EL (cell line): ENCODE measurements at regions not wholly inside any gene's neighbourhood (a gene's known extent, or its start where the extent isn't known, plus 50 kb on each side); places are given as distances from the start of the nearest gene placed in this dataset.
"Not testable (repeated sequence)": the region's sequence is repeated elsewhere in the genome, so short reads cannot be mapped to it uniquely, and the experiment has no call there.

ENCODE experiments used
- DNase-seq: peaks from one replicate; pipeline ENCODE4 v3.0.0-alpha.2; 2016

DNA sequence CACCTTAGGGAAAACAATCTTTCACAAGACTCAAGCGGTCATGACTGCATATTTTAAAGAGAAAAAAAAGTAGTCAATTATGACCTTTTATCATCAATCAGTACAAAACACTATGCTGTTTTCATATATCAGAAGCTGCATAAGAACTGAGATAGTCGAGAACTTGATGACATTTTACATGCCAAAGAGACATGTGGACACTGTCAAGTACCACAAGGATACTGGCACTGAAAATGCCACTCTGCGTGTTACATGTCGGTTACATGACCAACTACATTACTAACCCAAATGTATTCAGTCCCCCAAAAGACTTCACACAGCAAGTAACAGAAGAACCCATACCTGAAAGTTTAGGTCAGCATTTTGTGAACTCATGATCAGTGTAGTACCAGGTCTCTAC, 975.0 kb upstream of the ADGRL4 start:
- no peak for DNase-seq

DNA sequence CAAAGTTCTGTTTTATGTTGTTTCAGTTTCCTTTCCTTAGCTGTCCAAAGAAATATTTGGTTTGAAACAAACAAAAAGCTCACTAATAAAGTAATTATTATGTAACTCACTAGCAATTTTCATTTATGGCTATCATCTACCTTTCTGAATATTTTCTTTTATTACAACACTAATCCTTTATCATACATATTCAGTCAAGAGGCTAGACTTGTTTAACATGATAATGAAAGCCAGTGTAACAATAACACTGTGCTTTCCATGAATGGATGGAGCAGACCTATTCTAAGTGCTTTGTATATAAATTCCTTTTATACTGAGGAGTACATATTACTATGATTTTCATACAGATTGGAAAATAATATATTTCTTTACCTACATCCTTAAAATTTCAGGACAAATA, 972.8 kb upstream of the ADGRL4 start:
- DNase-seq, result no peak

DNA sequence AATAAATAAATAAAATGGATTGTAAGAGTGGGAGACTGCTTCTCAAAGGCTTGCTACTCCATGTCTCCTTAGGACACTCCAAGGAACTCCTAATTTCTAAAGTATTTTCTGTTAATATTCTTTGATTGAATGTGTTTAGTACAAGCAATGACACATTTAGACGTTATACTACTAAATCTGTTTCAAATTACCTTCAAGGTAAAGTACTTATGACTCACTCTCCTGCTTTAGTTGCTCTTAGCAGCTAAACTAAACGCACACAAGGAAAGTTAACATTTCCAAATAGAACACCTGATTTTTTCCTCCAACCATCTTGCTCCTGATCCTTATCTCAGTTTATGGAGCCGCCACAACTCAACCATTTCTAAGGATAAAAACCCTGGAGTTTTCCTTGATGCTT, 969.8 kb upstream of the ADGRL4 start:
- no peak for DNase-seq

DNA sequence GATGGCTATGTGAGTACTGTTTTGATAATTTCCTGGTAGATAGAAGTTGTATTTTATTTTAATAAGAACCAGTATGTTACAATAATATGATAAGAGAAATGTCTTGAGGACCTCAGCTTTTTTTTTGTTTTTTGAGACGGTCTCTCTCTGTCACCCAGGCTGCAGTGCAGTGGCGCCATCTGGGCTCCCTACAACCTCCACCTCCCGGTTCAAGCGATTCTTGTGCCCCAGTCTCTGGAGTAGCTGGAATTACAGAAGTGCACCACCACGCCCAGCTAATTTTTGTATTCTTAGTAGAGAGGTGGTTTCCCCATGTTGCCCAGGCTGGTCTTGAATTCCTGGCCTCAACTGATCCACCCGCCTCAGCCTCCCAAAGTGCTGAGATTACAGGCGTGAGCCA, 968.1 kb upstream of the ADGRL4 start:
- no peak for DNase-seq

DNA sequence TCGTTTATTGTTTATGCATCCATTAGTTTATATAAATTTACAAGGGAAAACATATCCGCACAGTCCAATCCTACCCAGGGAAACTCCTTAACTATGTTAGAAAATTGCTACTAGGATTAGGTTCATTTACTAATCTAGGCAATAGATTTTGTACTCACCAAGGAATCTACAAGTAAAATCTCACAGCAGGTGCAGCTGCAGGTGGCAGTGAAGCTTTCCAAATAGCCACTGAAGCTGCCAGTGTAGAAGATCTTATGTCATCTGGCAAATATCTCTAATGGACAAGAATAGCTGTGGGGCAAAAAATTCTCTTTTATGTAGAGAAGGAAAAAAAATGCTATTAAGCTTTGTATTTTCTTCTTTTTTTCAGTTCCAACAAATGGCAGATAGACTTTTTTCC, 963.4 kb upstream of the ADGRL4 start:
- DNase-seq, result no peak

DNA sequence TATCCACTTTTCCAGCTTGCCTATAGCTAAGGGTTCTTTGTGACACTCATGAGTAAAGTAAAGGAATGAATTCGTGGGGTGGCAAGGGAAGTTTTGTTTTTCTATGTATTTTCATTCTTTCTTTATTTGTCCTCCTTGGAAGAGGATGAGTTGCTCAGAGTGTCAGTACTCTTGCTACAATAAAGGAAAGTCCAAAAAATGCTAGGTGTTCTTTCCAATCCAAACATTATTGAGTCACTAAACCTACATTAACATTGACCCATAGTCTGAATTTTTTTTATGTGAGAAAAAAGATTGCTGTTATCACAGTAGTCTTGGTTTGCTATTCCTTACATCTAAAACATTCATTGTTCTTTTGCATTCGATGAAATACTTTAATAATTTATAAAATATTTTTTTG, 959.9 kb upstream of the ADGRL4 start:
- DNase-seq, result no peak

DNA sequence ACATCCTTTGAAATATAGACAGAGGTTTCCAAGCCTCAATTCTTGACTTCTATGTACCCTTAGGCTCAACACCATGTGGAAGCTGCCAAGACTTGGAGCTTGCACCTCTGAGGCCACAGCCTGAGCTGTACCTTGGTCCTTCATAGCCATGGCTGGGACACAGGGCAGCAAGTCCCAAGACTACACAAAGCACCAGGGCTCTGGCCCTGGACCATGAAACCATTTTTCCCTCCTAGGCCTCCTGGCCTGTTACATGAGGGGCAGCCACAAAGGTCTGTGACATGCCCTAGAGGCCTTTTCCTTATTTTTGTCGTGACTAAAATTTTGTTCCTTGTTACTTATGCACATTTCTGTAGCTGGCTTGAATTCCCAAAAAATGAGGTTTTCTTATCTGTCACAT, 953.1 kb upstream of the ADGRL4 start:
- DNase-seq, result no peak

DNA sequence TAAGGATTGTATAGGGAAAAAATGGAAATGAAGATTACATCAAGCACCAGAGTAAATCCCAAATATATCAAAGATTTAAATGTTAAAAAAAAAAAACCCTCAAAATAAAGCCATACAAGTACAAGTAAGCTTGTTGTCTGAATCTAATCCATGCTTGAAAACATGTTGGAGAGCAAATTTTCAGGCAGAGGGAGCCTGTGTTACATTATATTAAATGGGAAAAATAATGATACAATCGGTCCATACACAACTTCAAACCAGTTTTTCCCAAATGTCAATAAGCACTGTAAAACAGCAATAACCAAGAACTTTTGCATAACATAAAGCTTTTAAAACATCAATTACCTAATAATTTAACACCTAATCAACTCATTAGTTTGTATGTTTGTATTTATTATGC, 949.4 kb upstream of the ADGRL4 start:
- no peak for DNase-seq

DNA sequence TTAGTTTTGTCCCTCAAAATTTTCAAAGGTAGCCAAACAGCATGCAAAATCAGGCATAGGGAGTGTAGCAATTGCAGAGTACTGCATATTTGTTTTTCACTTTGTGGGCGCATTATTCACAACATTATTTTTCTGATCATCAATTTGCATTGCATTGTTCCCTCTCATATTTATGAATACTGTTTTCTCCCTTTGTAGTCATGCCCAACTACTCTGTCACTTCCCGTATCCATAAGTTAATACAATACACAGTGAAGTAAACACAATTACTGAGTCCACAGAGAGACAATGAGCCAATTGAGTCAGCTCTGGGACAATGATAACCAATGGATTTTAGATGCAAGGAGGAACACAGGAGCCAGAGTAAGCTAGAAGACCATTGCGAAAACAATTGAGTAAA, 944.0 kb upstream of the ADGRL4 start:
- no peak for DNase-seq

DNA sequence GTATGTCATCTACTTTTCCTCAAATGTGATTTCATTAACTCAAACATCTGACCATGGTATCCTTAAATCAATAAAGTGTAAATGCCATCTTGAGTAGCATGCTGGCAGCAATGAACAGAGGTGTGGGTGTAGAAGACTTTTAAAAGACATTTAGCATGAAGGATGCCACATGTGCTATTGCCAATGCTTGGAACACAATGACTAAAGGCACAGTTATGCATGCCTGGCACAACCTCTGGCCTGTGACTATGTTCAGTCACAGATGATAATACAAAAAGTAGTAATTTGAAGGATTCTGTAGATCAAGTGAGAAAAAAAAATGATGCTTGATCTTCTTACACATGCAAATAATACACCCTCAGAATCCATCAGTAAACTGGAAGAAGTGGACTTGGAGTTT, 938.9 kb upstream of the ADGRL4 start:
- DNase-seq, result peak; percentile 31

DNA sequence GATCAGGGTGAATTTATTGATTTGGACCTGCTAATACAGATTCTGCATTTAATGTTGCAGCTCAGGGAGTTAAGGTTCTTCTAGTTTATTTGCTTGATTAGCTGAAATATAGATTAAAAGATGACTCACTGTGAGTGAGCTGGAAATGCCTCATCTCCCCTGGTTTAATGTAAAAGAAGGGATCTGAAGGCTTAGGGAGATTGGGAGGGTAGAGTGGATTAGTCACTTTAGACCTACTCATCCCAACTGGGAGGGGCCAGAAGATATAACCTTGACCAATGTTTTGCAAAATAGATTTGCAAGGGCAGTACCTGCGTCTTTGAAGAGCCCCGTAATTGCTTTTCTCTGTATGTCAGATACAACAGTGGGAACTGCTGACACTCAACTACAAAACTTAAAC, 922.8 kb upstream of the ADGRL4 start:
- peak; percentile 26 for DNase-seq

DNA sequence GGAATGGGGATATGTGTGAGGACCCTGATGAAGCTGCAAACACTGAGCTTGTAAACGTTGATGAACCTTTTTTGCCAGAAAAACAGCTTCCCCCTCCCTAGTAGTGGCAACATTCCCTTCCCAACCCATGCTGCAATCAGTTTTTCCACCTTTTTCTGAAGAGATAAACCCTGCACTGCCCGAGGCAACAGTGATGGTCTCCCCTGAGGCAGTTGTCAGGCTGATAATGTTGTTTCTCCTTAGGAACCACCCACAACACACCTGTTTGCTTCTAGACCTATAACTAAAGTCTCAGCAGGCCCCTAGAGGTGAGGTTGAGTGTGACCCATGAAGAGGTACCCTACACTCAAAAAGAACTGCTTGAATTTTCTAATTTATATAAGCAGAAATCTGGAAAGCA, 922.4 kb upstream of the ADGRL4 start:
- DNase-seq, result no peak

DNA sequence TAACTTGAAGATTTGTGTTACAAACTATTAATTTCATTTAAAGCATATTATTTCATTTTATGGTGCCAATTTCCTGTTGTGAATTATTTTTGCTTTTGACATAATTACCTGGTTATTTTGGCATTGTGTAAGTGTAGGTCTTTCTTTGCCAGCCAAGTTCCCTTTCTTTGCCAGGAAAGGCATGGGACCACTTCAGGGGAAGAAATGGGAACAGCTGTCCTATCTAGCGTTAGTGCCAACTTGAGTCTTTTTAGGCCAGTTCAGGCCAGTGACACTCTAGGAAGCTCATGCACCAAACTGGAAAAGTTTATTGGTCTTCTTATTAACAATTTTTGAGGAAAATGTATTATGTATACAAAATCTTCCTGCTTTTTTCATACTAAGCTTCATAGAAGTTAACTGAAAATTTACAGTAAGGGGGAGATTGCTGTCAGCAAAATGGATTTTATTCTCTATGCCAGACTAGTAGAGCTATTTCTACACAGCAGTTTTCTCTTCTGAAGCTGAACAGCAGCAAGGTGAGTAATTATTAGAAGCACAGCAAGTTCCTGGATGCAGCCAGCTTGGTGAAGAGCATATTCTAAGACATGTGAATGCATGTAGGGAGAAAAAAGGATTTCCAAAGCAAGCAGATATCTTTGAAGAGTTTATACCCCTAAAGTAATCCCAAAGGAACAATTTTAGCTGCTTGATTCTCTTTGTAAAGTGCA, 914.6 kb upstream of the ADGRL4 start:
- no peak for DNase-seq

DNA sequence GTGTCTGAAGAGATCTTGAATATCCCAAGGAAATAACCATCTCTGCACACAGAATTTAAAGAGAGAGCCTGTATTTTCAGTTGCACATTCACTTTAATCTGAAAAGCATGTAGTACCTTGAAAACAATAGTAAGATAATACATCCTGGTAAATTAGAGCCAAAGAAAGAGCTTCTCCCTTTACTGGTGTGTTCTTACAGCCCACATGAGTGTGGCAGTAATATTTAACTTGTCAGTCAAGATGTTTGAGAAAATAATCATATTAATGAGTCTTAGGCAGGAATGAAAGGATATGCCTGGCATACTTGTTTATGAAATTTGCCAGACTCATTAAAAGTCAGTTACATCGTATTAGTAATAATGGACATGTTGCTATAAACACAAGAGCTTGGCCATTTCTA, 908.4 kb upstream of the ADGRL4 start:
- DNase-seq, result no peak

DNA sequence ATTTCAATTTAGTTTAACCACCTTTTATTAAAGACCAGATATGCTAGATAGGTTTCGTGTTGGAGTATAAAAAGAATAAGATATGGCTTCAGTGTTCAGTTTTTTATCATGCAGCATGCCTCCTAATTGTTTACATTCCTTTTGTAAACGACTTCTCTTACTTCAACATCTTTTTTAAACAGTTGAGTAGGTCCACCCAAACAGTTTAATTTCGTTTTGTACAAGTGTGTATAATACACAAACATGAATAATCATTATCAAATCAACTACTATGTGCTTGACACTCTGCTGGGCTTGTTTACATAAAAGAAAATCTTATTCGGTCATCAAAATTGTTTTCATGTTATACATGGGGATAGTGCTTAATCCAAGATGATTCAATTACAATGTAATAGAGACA, 906.3 kb upstream of the ADGRL4 start:
- no peak for DNase-seq

DNA sequence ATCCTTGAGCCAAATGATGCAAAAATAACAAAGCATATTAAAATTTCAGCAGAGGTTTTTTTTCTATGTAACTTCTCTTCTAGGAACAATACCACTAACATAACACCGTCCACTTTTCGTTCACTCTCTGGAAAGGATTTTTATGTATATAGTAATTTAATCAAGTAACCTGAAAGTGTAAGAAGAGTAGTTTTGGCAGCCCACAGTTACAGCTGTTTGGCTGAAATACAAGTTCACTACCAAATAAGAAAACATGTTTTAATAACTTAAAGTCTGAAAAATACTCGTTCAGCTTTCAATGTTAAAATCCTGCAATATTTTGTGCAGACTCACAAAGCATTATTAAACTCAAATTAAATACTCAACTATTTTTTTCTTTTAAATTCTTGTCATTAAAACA, 896.8 kb upstream of the ADGRL4 start:
- no peak for DNase-seq

DNA sequence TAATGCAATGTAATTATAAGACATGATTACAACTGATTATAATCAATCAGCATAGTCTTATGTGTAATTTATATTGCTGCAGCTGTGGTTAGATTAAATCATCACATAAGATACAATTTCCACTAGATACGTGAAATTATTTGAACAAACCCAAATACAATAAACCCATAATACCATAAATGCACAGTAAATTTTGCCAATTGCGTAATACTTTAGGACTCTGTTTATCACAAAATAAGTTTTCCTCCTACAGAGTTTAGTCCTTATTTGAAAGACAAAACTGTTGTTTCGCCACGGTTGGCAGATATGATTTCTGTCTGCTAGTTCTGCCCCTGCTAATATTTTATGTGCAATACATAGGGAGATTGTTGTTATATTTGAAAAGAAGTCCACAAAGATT, 895.9 kb upstream of the ADGRL4 start:
- DNase-seq, result no peak

DNA sequence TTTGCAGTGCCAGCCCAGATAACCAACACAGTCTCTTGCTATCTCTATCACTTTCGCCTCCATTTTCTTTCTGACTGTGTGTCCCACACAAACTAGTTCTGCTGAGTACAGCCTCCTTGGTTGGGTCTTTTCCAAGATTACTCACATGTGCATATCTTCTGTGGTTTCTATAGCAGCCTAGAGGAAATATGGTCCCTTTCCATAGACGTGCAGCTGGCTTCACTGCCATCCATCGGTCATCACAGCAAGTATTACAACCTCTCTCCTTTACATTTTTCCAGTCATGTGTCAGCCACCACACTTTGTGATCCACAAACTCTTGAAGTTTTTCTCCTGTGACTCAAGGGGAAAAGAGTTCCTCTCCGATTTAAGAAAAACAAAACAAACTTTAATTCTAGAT, 893.4 kb upstream of the ADGRL4 start:
- DNase-seq, result peak; percentile 98

DNA sequence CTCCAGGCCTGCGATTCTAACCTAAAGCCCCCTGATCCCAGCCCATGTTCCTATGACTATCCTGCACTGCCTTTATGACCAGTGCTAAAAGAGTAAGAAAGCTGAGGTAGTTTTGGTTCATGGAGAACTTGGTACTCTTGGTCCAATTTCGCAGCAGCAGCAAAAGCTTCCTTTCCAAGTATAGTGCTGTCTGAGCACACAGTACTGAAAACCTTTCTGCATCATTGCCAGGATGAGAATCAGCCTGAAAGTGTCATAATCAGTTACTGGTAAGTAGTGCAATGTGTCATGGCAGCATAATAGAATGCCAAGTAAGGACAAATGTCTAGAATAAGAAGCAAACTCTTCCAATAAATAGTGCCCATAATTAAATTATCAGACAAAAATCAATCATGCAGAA, 889.6 kb upstream of the ADGRL4 start:
- DNase-seq, result no peak

DNA sequence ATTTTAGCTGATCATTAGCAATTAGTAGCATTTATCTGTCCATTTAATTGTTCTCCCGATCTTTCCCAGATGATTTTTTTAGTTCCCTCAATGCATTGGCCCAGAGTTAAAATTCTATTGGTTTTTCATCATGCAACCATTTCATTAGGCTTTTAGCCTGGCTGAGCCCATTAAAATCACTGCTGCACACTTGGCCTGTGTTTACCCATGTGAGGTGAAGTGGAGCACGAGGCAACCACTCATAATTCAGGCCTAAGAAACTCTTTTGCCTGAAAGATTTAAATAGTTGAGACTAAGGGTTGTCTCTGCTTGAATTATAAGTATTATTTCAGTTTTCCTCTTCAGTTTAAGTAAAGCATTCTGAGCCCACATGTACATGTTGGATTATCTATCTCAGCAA, 889.0 kb upstream of the ADGRL4 start:
- DNase-seq, result no peak

DNA sequence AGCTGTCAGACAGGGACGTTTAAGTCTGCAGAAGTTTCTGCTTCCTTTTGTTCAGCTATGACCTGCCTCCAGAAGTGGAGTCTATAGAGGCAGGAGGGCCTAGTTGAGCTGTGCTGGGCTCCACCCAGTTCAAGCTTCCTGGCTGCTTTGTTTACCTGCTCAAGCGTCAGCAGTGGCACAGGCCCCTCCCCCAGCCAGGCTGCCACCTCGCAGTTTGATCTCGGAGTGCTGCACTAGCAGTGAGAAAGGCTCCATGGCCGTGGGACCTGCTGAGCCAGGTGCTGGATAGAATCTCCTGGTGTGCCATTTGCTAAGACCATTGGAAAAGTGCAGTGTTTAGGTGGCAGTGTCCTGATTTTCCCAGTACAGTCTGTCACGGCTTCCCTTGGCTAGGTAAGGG, 887.6 kb upstream of the ADGRL4 start:
- not testable (repeated sequence) for DNase-seq

DNA sequence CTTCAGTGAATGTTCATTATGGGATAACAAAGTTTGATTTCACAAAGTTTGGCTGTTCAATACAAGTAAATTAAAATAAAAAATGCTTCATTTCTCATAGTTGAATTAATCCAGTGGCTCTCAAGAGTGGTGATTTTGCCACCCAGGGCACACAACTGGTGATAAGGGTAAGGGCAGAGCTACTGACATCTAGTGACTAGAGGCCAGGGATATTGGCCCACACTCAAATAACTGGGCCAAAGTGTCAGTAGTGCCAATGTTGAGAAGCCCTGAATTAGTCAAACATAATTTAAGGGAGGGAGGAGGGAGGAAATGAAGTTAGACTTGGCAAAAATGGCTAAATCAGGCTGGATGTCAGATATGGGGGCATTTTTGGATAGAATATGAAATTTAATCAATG, 880.5 kb upstream of the ADGRL4 start:
- DNase-seq, result no peak

DNA sequence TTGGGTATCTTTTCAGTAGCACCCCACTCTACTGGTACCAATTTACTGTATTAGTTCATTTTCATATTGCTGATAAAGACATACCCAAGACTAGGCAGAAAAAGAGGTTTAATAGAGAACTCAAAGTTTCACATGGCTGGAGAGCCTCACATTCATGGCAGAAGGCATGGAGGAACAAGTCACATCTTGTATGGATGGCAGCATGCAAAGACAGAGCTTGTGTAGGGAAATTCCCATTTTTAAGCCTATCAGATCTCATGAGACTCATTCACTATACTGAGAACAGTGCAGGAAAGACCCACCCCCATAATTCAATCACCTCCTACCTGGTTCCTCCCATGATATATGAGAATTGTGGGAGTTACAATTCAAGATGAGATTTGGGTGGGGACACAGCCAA, 878.6 kb upstream of the ADGRL4 start:
- DNase-seq, result no peak

DNA sequence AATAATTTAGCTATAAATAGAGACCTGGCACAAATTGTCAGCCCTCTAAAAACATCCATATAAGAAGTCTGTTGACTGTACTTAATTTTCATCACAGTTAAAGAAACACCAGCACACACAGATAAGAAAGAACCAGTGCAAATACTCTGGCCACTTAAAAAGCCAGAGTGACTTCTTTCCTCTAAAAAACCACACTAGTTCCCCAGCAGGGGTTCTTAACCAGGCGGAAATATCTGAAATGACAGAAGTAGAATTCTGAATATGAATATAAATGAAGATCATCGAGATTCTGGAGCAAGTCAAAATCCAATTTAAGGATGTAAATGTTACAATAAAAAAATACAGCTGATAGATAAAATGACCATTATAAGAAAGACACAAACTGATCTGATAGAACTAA, 870.6 kb upstream of the ADGRL4 start:
- no peak for DNase-seq

DNA sequence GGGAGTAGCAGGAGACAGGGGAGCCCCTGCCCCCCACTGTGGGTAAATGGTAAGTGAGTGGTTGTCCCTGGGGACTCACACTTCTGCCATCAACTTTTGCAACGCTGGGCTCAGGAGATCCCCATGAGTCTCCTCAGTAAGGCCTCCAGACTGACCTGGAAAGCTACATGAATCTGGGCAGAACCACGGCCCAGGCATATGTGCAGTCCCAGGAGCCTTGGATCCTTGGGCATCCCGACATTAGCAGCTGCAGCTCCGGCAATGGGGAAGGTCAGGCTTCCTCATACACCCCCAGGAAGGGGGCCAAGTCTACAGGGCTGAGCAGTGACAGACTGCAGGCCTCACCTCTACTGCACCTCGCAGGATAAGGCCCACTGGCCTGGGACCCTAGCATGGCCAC, 868.7 kb upstream of the ADGRL4 start:
- DNase-seq, result no peak

DNA sequence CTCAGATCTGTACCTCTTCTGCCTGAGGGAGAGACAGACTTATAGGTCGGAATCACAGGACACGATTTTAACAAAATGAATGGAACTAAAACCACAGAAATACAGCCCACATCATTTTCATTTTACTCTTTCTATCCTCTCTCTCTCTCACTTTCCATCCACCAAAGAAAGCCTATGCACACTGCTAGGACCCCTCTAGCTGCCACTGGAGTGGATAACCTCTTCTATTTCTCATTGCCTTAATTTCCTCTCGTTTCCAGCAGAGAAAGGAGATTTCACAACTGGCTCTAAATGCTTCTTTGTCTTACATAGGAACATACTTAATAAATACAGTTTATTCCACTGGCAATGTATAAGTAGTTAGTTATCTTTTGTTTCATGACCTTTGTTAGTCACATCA, 867.8 kb upstream of the ADGRL4 start:
- no peak for DNase-seq
